A549 (cell line): ENCODE measurements at regions not wholly inside any gene's neighbourhood (a gene's known extent, or its start where the extent isn't known, plus 50 kb on each side); places are given as distances from the start of the nearest gene placed in this dataset.
A peak's percentile ranks its signal among the peaks of the same experiment; 100 is the strongest.

ENCODE experiments used
- ATAC-seq, 2 experiments: fragments of 200-7000 bp in 1 of 2; fragments of >200 bp in 1 of 2; cut with Nextera tagmentation in 1 of 2; cut with Tn5 transposase in 1 of 2; 3 replicates each; pipeline versions ENCODE4 v1.8.0 to v1.9.1; 2018 to 2020; ENCODE audit warnings: mild to moderate bottlenecking in 1 of 2, moderate library complexity in 1 of 2
- CTCF ChIA-PET: fragments of 300-600 bp; sonication (Branson Sonifier 250); formaldehyde crosslinking; extraction: SDS; loops from one replicate; lab custom pipeline; 2021; ENCODE audit warnings: antibody characterized with exemption, inconsistent platforms; lab: Yijun Ruan, JAX
- POLR2A ChIA-PET: fragments of 350-600 bp; formaldehyde crosslinking; extraction: SDS; loops from one replicate; lab custom pipeline; 2021; ENCODE audit warnings: antibody characterized with exemption, inconsistent platforms; lab: Yijun Ruan, JAX
- DNase-seq, 2 experiments: peaks; one replicate each; pipeline versions ENCODE4 v3.0.0 to v3.0.0-alpha.2; 2011 to 2016; ENCODE audit warnings: low read depth in 1 of 2, low spot score in 1 of 2
- FAIRE-seq: peaks from 2 replicates; lab custom pipeline; 2011; peaks lifted over from hg19 to GRCh38; lab: Jason Lieb, UNC
- H3K27ac ChIP-seq, 2 experiments: fragments of >200 bp; sonication (Bioruptor Twin); formaldehyde crosslinking; 3 replicates each; pipeline ENCODE4 v1.5.1; 2016 to 2017
- H3K4me1 ChIP-seq: fragments of >200 bp; sonication (Bioruptor Twin); formaldehyde crosslinking; 3 replicates; pipeline ENCODE4 v1.6.1; 2016
- H3K4me2 ChIP-seq: fragments of >200 bp; sonication (Bioruptor Twin); formaldehyde crosslinking; 3 replicates; pipeline ENCODE4 v1.6.1; 2016
- H3K4me3 ChIP-seq: fragments of >200 bp; sonication (Bioruptor Twin); formaldehyde crosslinking; 3 replicates; pipeline ENCODE4 v1.5.1; 2016
- H3K9me3 ChIP-seq: fragments of >200 bp; sonication (Bioruptor Twin); formaldehyde crosslinking; 3 replicates; pipeline ENCODE4 v1.6.1; 2016
- CEBPB ChIP-seq, 2 experiments: fragments of >200 bp in 1 of 2; sonication (Bioruptor Twin) in 1 of 2; formaldehyde crosslinking in 1 of 2; IDR thresholded peaks; 2 replicates each; pipeline ENCODE4 v1.6.1; 2012 to 2016
- EHF ChIP-seq: fragments of 250-450 bp; sonication (Bioruptor Pico); IDR thresholded peaks from 2 replicates; pipeline ENCODE4 v1.5.0; 2020; ENCODE audit warnings: mild to moderate bottlenecking
- EP300 ChIP-seq, 2 experiments: fragments of >200 bp; sonication (Bioruptor Twin); formaldehyde crosslinking; IDR thresholded peaks; 2 replicates in 1 of 2; 3 replicates in 1 of 2; pipeline ENCODE4 v1.6.1; 2016 to 2017
- FOSL2 ChIP-seq, 2 experiments: fragments of 450-650 bp in 1 of 2; fragments of >200 bp in 1 of 2; sonication (Bioruptor Twin) in 1 of 2; formaldehyde crosslinking; IDR thresholded peaks; 2 replicates each; pipeline versions ENCODE4 v1.5.0 to v1.6.1; 2016 to 2020; ENCODE audit warnings: mild to moderate bottlenecking in 1 of 2, moderate library complexity in 1 of 2
- FOXS1 ChIP-seq: fragments of 250-450 bp; sonication (Bioruptor Pico); IDR thresholded peaks from 2 replicates; pipeline ENCODE4 v1.5.0; 2020; ENCODE audit warnings: mild to moderate bottlenecking, moderate library complexity
- GATA3 ChIP-seq: IDR thresholded peaks from 2 replicates; pipeline ENCODE4 v1.6.1; 2012; ENCODE audit warnings: borderline replicate concordance
- HOXA7 ChIP-seq: fragments of 250-450 bp; sonication (Bioruptor Pico); IDR thresholded peaks from 2 replicates; pipeline ENCODE4 v1.5.0; 2020; ENCODE audit warnings: mild to moderate bottlenecking, moderate library complexity
- HOXB13 ChIP-seq: fragments of 250-450 bp; sonication (Bioruptor Pico); IDR thresholded peaks from 2 replicates; pipeline ENCODE4 v1.5.0; 2020; ENCODE audit warnings: low read depth, mild to moderate bottlenecking, moderate library complexity
- HOXB5 ChIP-seq: fragments of 250-450 bp; sonication (Bioruptor Pico); IDR thresholded peaks from 2 replicates; pipeline ENCODE4 v1.5.0; 2020; ENCODE audit warnings: mild to moderate bottlenecking, moderate library complexity
- JUN ChIP-seq, 2 experiments: fragments of >200 bp; sonication (Bioruptor Twin); formaldehyde crosslinking; IDR thresholded peaks; 2 replicates in 1 of 2; 3 replicates in 1 of 2; pipeline ENCODE4 v1.6.1; 2016 to 2017
- JUNB ChIP-seq: fragments of >200 bp; sonication (Bioruptor Twin); formaldehyde crosslinking; IDR thresholded peaks from 2 replicates; pipeline ENCODE4 v1.6.1; 2016
- MAFK ChIP-seq: fragments of 450-650 bp; IDR thresholded peaks from 2 replicates; pipeline ENCODE4 v1.6.1; 2014; ENCODE audit not compliant: partially characterized antibody
- MAZ ChIP-seq: fragments of 150-350 bp; IDR thresholded peaks from 2 replicates; pipeline ENCODE4 v1.6.1; 2014; ENCODE audit warnings: antibody characterized with exemption, low read depth, low read length, borderline replicate concordance
- MYC ChIP-seq: IDR thresholded peaks from 2 replicates; pipeline ENCODE4 v1.6.1; 2012; ENCODE audit warnings: mild to moderate bottlenecking, inconsistent platforms, low read length, improper control_type of control experiment, borderline replicate concordance
- NR3C1 ChIP-seq: fragments of >200 bp; sonication (Bioruptor Twin); formaldehyde crosslinking; IDR thresholded peaks from 3 replicates; pipeline ENCODE4 v1.6.1; 2017
- RAD21 ChIP-seq, 2 experiments: fragments of >200 bp in 1 of 2; sonication (Bioruptor Twin) in 1 of 2; formaldehyde crosslinking in 1 of 2; IDR thresholded peaks in 1 of 2; conservative IDR thresholded peaks in 1 of 2; 2 replicates in 1 of 2; 3 replicates in 1 of 2; pipeline ENCODE4 v1.6.1; 2012 to 2018; ENCODE audit warnings: inconsistent platforms in 1 of 2
- SMC3 ChIP-seq: fragments of >200 bp; sonication (Bioruptor Twin); formaldehyde crosslinking; IDR thresholded peaks from 3 replicates; pipeline ENCODE4 v1.6.1; 2018; ENCODE audit warnings: inconsistent platforms
- WGBS: methylation state at CpG from one replicate; pipeline ENCODE4 v1.1.6; 2017; ENCODE audit errors: missing lambda C conversion rate; 5-methylcytosine and 5-hydroxymethylcytosine counted together
- TF ChIP-seq, protein P1 (sequence below): fragments of 450-650 bp; IDR thresholded peaks from 2 replicates; pipeline ENCODE4 v1.6.1; 2014; ENCODE audit warnings: antibody characterized with exemption
- TF ChIP-seq, protein P2 (sequence below): fragments of >200 bp; sonication (Bioruptor Twin); formaldehyde crosslinking; IDR thresholded peaks from 3 replicates; pipeline ENCODE4 v1.6.1; 2016
- TF ChIP-seq, protein P3 (sequence below): IDR thresholded peaks from 2 replicates; pipeline ENCODE4 v1.6.1; 2012; ENCODE audit warnings: low read depth, borderline replicate concordance
- TF ChIP-seq, protein P4 (sequence below): fragments of >200 bp; sonication (Bioruptor Twin); formaldehyde crosslinking; IDR thresholded peaks from 2 replicates; pipeline ENCODE4 v1.6.1; 2016
- TF ChIP-seq, protein P5 (sequence below): IDR thresholded peaks from 2 replicates; pipeline ENCODE4 v1.6.1; 2012

DNA sequence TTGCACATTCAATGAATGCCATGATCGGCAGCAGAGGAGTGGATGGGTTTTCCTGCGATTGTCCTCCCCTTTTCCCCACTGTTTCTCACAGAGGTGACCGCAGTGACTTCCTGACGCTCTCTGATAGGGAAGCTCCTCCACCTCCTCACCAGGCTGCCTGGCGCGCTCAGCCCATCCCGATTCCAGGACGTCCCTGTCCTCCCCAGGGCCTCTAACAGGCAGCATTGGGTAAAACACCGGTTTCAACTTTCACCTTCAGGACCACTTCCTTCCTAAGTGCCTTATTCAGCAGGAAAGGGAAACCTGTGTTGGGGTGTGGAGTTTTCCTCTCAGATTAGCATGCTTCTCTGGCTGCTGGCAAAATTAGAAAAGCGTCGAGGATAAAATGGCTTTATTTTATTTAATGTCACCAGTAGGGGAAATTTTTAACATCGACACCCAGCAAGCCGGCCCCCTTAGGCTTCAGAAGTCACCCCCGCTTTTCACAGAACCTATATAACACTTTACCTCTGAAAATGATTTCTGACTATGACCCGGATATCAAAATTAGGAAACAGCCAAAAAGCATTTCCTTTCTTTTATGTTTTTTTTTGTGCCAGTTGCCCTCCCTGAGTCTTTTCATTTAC lies 570.4 kb upstream of the GJE1 start:
- no peaks in the 10 kb centered on the region for H3K9me3 ChIP-seq
- ChIA-PET POLR2A (no interaction called here), CTCF (interaction anchor here (0.6 to 1.0 kb wide), 13 partner anchors 8 to 1167 kb away, joined by 3 to 5 read pairs (median 3); no protein-coding TSS in a partner anchor)
- WGBS, result 61% methylated on average over 10 of the region's 15 CpGs
- H3K4me1 ChIP-seq, result peaks cover 8% of the 10 kb centered on the region; the same call in 1 of the 3 replicates
- peak overlapping the region; percentile 69 to 72 for H3K27ac ChIP-seq
- FAIRE-seq, result no peak
- no peak for DNase-seq
- TF ChIP-seq HOXA7 (no peak), FOXS1 (CRISPR knock-in tag) (no peak), NR3C1 (no peak), HOXB13 (CRISPR knock-in tag) (no peak), RAD21 (conservative IDR thresholded peaks at IDR 0.05 in 1 of 2, IDR thresholded peaks at IDR 0.05 in 1 of 2) (no peak)
- TF ChIP-seq, protein P1, sequence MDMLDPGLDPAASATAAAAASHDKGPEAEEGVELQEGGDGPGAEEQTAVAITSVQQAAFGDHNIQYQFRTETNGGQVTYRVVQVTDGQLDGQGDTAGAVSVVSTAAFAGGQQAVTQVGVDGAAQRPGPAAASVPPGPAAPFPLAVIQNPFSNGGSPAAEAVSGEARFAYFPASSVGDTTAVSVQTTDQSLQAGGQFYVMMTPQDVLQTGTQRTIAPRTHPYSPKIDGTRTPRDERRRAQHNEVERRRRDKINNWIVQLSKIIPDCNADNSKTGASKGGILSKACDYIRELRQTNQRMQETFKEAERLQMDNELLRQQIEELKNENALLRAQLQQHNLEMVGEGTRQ, result no peak
- TF ChIP-seq, protein P2, sequence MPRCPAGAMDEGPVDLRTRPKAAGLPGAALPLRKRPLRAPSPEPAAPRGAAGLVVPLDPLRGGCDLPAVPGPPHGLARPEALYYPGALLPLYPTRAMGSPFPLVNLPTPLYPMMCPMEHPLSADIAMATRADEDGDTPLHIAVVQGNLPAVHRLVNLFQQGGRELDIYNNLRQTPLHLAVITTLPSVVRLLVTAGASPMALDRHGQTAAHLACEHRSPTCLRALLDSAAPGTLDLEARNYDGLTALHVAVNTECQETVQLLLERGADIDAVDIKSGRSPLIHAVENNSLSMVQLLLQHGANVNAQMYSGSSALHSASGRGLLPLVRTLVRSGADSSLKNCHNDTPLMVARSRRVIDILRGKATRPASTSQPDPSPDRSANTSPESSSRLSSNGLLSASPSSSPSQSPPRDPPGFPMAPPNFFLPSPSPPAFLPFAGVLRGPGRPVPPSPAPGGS, result no peak
- TF ChIP-seq, protein P3, sequence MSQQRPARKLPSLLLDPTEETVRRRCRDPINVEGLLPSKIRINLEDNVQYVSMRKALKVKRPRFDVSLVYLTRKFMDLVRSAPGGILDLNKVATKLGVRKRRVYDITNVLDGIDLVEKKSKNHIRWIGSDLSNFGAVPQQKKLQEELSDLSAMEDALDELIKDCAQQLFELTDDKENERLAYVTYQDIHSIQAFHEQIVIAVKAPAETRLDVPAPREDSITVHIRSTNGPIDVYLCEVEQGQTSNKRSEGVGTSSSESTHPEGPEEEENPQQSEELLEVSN, result no peak
- H3K4me2 ChIP-seq, result peak overlapping the region; percentile 52
- no peak overlapping the region for H3K4me3 ChIP-seq
- peak in 1 of 2 experiments; percentile 66; a peak in 3 of 6 replicates for ATAC-seq

DNA sequence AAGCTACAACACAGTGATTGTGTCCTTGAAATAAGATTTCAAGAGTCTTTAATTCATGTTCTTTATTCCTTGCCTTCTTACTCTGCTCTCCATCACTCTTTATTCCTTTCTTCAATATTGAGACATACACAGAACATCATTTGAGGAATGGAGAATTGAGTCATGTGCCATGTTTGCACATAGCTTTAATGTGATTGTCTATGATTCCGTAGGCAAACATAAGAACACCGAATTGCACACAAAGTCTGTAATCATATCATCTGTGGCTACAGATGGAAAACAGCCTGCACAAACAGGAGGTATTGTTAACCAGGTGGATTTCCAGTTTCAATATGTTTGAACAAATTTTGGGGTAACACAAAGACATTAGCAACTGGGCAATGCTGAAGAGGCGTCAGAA lies 571.6 kb upstream of the GJE1 start:
- FAIRE-seq (no peak), DNase-seq (no peak), ATAC-seq (no peak)
- ChIA-PET POLR2A (no interaction called here), CTCF (no interaction called here)
- no peak overlapping the region for H3K4me3 ChIP-seq
- TF ChIP-seq CEBPB (IDR thresholded peaks at IDR 0.05) (0 out of 4 replicates have a peak, but pooled peaks of 1 of the 2 experiments have one; percentile 3), FOSL2 (IDR thresholded peaks at IDR 0.05) (no peak), FOSL2 (CRISPR knock-in tag; IDR thresholded peaks at IDR 0.05) (peak; percentile 28; the same call in 1 of the 2 replicates), HOXB5 (CRISPR knock-in tag) (no peak)
- no peaks in the 10 kb centered on the region for H3K9me3 ChIP-seq
- H3K4me2 ChIP-seq, result no peak overlapping the region
- peak overlapping the region in 1 of 2 experiments; percentile 16; a peak in 1 of 6 replicates for H3K27ac ChIP-seq
- 54% methylated on average over 3 of the region's 3 CpGs for WGBS
- peaks cover 8% of the 10 kb centered on the region; the same call in 1 of the 3 replicates for H3K4me1 ChIP-seq

DNA sequence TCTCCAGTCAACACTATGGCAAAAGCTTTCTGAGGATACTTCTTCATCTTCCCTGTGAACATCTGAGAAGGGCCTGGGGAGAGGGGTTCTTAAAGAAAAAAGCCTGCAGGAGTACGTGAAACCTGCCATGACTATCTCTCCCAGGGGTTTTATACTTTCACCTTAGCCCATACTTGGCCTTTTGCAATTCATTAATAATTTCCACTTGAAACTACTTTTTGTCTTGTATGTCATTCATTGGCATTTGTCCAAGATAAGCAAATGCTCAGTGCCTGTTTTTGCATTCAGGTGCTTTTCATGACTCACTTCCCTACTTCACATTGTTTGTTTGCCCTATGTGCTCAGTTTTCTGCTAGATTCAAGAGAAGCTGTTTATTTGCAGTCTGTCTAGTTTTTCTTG lies 580.3 kb upstream of the GJE1 start:
- peak; percentile 40 to 55; a peak in 2 of 5 replicates for TF ChIP-seq EP300 (IDR thresholded peaks at IDR 0.05)
- TF ChIP-seq FOSL2 (IDR thresholded peaks at IDR 0.05), result peak; percentile 63
- TF ChIP-seq FOSL2 (CRISPR knock-in tag; IDR thresholded peaks at IDR 0.05), result peak; percentile 85
- no peak for TF ChIP-seq EHF
- TF ChIP-seq MAFK, result peak; percentile 4
- no peak for TF ChIP-seq MAZ
- no peak for TF ChIP-seq MYC
- TF ChIP-seq, protein P4, sequence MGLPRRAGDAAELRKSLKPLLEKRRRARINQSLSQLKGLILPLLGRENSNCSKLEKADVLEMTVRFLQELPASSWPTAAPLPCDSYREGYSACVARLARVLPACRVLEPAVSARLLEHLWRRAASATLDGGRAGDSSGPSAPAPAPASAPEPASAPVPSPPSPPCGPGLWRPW, result peak; percentile 30; the same call in 1 of the 2 replicates
- TF ChIP-seq JUN (IDR thresholded peaks at IDR 0.05), result peak; percentile 23 to 75; a peak in 2 of 5 replicates
- TF ChIP-seq CEBPB (IDR thresholded peaks at IDR 0.05), result peak; percentile 27 to 55; a peak in 2 of 4 replicates
- TF ChIP-seq, protein P5, sequence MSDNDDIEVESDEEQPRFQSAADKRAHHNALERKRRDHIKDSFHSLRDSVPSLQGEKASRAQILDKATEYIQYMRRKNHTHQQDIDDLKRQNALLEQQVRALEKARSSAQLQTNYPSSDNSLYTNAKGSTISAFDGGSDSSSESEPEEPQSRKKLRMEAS, result peak; percentile 27; the same call in 1 of the 2 replicates
- peak; percentile 86 for TF ChIP-seq JUNB
- TF ChIP-seq FOXS1 (CRISPR knock-in tag), result peak; percentile 77; the same call in 1 of the 2 replicates
- peak; percentile 79 for TF ChIP-seq GATA3
- TF ChIP-seq SMC3, result peak; percentile 30; the same call in 1 of the 3 replicates
- Histone ChIP-seq H3K4me2 (peak overlapping the region; percentile 51), H3K4me3 (no peak overlapping the region), H3K27ac (peak overlapping the region; percentile 60 to 76), H3K9me3 (peaks cover 17% of the 10 kb centered on the region; the same call in 2 of the 3 replicates), H3K4me1 (peaks cover 13% of the 10 kb centered on the region)
- WGBS, result 0% methylated on average over 1 of the region's 1 CpG
- ATAC-seq, result peak; percentile 77 to 83
- no peak for FAIRE-seq
- ChIA-PET CTCF (interaction anchor here (0.7 kb wide), 1 partner anchor 13 kb away, joined by 3 read pairs; no protein-coding TSS in a partner anchor), POLR2A (no interaction called here)
- peak; percentile 38 to 86 for DNase-seq
